Ramos (cell line): ENCODE measurements at regions not wholly inside any gene's neighbourhood (a gene's known extent, or its start where the extent isn't known, plus 50 kb on each side); places are given as distances from the start of the nearest gene placed in this dataset.
"Not testable (repeated sequence)": the region's sequence is repeated elsewhere in the genome, so short reads cannot be mapped to it uniquely, and the experiment has no call there.

Experiments
- in situ Hi-C: fragments of 300-500 bp; cut with MboI; formaldehyde crosslinking; loops from one replicate; pipeline ENCODE4 v1.14.3; 2022; ENCODE audit warnings: low sequenced_read_pairs; ENCODE audit not compliant: unreplicated experiment

DNA sequence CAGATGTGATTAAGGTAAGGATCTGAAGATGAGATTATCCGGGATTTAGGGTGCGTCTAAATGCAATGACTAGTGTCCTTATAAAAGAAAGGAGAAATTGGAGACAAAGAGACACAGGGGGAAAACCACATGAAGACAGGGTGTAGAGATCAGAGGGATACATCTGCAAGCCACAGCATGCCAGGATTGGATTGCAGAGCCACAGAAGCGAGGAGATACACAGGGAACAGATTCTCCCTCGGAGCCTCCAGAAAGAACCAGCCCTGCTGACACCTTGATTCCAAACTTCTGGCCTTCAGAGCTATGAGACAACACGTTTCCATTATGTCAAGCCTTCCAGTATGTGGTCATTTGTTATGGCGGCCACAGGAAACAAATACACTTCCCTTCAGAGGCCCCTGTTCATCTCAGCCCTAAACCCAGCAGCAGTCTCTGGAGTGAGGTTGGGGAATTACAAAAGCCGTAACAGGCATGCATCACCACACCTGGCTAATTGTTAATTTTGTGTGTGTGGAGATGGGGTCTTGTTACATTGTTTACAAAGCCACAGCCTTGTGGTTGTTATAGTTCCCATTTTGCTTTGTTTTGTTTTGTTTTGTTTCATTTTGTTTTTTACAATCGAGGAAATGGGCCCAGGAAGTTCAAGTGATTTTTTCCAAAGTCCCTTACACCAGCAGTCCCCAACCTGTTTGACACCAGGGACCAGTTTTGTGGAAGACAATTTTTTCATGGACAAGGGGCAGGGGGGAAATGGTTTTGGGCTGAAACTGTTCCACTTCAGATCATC lies 51.6 kb upstream of the LYRM9 start:
- in situ Hi-C loops = loop anchor here (25.0 kb wide), 1 partner anchor 493 kb away; no protein-coding TSS in a partner anchor

DNA sequence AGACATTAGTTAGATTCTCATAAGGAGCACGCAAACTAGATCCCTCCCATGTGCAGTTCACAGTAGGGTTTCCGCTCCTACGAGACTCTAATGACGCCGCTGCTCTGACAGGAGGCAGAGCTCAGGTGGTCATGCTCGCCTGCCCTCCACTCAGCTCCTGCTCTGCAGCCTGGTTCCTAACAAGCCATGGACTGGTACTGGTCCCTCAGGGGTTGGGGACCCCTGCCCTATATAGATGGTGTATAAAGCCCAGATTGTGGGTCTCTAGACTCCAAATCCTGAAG lies 52.1 kb upstream of the LYRM9 start:
- in situ Hi-C loops = loop anchor here (25.0 kb wide), 1 partner anchor 492 kb away; no protein-coding TSS in a partner anchor

GRCh38 chr17:27945953-27946352 lies 52.8 kb upstream of the LYRM9 start:
- in situ Hi-C loops = loop anchor here (25.0 kb wide), 1 partner anchor 491 kb away; no protein-coding TSS in a partner anchor

DNA sequence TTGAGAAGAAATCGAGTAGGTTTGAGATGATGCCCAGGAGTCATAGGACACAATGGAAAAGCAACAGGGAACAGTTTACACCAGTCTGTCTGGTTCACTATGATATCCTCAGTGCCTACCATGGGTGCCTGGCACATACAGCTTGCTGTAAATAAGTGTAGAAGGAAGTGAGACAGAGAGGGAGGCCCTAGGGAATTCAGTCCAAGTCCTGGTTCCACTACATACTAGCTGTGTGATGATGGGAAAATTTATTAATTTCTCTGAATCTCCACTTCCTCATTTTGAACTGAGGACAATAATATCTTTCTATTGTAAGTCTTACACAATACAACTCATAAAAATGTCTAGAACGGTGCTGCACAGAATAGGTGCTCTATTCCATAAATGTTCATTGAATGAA lies 53.3 kb upstream of the LYRM9 start:
- in situ Hi-C loops = loop anchor here (25.0 kb wide), 1 partner anchor 491 kb away; no protein-coding TSS in a partner anchor

DNA sequence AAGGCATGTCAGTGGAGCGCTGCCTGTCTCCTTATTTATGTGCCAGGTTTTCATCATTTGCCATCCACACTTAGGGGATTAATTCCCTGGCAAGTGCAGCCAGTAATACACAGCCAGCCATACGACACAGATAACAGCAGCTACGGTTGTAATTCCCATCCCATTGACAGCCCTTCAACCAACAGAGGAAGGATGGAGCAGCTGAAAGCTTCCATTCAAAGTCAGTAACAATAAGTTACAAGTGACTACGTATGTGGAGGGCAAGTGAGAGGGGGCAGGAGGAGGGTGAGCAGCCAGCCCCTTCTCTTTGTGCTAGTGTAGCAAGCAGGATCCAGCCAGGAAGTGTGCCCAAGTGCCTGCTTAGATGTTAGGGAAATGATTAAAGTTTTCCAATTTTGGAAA lies 53.8 kb upstream of the LYRM9 start:
- in situ Hi-C loops = loop anchor here (25.0 kb wide), 1 partner anchor 490 kb away; no protein-coding TSS in a partner anchor

- in situ Hi-C loops = loop anchor here (25.0 kb wide), 1 partner anchor 488 kb away; no protein-coding TSS in a partner anchor
Observed at GRCh38 chr17:27949304-27949703, 56.1 kb upstream of the LYRM9 start.

- in situ Hi-C loops = not testable (repeated sequence)
Observed at GRCh38 chr17:27950225-27950624, 57.1 kb upstream of the LYRM9 start.

- in situ Hi-C loops = no loop called here
Observed at GRCh38 chr17:27950995-27951394, 57.8 kb upstream of the LYRM9 start.

- in situ Hi-C loops = no loop called here
Observed at GRCh38 chr17:27951872-27952271, 58.7 kb upstream of the LYRM9 start.

- in situ Hi-C loops = no loop called here
Observed at GRCh38 chr17:27952366-27952765, 59.2 kb upstream of the LYRM9 start.

DNA sequence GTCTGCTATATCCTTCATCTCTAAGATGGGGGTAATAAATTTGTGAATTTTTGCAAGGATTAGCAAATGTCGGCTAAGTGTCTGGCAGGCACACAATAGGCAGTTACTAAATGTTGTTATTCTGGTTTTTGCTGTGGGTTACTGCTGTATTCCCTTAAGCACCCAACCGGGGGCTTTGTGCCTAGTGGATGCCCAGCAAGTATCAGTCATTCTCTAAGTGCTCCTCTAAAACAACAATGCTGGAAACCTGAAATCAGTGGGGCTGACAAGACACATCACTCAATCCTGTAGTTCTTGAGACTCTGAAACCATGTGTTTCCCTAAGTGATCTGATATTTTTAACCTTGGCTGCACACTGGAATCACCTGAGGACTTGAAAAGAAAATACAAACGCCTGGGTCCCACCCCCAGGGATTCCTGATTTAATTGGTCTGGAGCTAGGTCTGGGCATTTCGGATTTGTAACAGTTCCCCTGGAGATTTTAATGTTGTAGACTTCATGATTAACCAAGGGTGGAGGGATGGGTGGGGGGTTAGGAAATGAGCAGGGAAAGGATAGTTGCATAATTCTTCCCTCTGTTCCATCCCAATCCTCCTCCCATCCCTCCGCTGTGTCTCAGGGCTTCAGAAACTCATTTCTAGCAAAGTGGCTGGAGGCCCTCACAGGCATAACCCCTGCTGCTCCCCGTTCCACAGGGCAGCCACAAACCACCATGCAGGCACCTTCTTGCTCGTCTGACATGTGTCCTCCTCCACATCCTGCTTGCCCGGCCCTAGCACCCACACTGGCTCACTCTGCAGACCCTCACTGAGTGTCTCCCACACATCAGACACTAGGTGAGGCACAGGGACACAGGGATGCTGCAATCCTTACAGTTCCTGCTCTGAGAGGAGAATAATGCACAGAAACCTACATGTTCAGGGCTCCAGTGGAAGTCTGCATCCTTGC lies 61.7 kb upstream of the LYRM9 start:
- in situ Hi-C loops = no loop called here

GRCh38 chr17:27956601-27957445 lies 63.7 kb upstream of the LYRM9 start:
- in situ Hi-C loops = no loop called here

DNA sequence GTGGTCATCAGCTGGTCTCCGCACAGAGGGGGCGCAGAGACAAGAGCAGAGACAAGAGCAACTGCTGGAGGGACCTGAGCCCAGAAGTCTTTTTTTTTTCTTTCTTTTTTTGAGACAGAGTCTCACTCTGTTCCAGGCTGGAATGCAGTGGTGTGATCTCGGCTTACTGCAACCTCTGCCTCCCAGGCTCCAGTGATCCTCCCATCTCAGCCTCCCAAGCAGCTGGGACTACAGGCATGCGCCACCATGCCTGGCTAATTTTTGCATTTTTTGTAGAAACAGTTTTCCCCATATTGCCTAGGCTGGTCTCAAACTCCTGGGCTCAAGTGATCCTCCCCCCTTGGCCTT lies 64.3 kb upstream of the LYRM9 start:
- in situ Hi-C loops = not testable (repeated sequence)

DNA sequence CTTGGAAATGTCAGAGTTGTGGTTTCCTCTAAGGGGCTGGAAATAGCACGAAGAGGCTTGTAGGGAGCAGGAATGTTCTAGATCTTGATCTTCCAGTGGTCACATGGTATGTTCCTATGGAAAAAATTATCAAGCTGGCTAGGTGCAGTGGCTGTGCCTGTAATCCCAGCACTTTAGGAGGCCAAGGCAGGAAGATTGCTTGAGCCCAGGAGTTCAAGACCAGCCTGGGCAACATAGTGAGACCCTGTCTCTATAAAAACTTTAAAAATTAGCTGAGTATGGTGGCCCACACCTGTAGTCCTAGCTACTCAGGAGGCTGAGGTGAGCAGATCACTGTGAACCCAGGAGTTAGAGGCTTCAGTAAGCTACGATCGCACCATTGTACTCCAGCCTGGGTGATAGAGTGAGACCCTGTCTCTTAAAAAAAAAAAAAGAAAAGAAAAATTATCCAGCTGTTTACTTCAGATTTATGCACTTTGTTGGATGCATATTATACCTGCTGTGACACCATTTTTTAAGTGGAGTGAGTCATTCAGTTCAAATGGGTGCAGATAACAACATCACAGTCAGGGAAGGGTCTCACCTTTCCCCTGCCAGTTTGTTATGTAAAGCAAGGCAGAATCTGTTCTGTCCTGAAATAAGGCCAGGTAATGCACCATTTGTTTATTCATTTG lies 65.7 kb upstream of the LYRM9 start:
- in situ Hi-C loops = no loop called here

DNA sequence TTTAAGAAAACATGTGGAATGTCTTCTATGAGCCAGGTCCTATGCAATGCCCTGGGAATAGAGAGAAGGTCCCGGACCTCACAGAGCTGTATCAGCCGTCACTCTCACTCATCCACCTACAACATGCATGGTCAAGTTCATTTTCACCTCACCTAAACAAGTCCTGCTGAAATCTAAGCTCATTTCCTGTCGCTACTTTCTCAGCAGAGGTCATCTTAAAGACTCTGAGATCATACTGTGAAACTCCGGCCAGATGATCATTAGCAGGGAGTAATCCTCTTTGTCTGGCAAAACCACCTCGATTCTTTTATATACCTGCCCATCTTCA lies 66.2 kb upstream of the LYRM9 start:
- in situ Hi-C loops = no loop called here

DNA sequence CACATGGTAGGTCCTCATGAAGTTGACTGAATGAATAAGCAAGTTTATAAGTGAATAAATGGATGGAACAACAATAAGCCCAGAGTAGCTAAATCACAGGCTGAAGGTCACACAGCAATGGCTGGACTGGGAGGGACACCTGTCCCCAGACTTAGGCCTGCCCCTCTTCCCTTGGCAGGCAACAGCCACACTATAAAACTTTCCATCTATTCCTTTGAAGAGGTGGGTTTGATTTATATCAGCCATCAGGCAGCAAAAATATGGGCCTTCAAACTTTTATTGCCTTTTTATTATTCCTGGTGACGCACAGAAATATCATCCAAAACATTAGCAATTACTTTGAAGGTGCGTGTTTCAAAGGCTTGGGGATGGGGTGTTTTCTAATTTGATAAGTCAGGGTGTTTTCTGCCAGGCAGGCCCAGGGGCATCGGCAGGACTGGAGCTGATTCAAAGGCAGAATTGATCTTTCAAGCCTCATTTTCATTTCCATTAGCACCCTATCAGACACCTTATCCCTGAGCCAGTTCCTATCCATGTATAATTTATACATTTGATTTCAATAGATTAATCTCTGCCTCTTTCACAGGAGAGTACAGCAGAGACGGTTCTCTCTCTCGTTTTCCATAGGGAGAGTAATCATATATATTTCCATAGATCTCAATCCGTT lies 67.2 kb upstream of the LYRM9 start:
- in situ Hi-C loops = no loop called here

DNA sequence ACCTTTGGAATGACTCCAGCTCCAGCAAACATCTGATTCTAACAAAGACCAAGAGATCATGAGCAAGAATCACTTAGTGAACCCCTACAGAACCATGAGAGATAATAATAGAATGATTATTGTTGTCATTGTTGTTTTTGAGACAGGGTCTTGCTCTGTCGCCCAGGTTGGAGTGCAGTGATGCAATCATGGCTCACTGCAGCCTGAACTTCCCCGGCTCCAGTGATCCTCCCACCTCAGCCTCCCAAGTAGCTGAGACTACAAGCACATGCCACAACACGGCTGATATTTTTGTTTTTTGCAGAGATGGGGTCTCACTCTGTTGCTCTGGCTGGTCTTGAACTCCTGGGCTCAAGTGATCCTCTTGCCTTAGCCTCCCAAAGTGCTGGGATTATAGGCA lies 69.4 kb upstream of the LYRM9 start:
- in situ Hi-C loops = not testable (repeated sequence)

DNA sequence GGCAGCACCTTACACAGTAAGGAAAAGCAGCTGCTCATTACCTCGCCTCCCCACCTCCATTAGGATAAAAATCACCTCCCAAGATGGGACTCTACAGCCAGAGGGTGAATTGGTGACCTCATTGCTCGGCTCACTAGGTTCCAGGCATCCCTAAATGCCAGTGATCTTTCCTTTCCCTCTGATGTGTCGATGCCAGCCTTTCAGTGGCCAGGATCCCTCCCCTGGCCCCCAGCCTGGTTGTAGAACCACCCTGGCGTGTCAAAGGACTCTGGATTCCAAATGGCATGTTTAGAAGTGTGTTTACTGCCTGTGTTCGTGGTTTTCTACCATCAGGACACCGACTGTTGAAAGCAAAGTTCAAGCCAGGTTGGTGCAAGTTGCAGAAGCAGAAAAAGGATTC lies 72.1 kb upstream of the LYRM9 start:
- in situ Hi-C loops = no loop called here

DNA sequence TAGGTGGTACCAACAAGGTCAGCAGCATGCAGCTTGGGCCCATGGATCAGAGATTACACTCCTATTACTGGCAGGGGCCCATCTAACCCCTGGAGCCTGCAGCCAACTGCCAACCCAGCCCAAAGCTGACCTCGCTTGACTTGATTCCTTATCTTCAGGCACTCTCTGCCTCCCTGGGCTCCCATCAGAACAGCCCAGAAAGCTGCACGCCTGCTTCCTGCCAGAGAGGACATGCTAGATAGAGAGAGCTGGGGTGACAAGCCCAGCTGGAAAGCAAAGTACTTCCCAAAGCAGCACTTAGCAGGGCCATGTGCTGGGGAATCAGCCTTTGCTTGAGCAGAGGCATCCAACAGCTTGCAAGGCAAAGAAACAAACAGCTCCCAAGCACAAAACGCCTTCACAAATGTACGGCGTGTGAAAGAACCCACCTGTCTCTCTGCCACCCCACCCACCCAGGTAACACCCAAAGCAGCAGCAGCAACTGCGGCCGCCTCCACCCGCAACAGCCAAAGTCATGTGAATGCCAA lies 74.2 kb upstream of the NLK start:
- in situ Hi-C loops = no loop called here
